ENCODE measurements at regions not wholly inside any gene's neighbourhood (a gene's known extent, or its start where the extent isn't known, plus 50 kb on each side); places are given as distances from the start of the nearest gene placed in this dataset.
"Not testable (repeated sequence)": the region's sequence is repeated elsewhere in the genome, so short reads cannot be mapped to it uniquely, and the experiment has no call there.

DNA sequence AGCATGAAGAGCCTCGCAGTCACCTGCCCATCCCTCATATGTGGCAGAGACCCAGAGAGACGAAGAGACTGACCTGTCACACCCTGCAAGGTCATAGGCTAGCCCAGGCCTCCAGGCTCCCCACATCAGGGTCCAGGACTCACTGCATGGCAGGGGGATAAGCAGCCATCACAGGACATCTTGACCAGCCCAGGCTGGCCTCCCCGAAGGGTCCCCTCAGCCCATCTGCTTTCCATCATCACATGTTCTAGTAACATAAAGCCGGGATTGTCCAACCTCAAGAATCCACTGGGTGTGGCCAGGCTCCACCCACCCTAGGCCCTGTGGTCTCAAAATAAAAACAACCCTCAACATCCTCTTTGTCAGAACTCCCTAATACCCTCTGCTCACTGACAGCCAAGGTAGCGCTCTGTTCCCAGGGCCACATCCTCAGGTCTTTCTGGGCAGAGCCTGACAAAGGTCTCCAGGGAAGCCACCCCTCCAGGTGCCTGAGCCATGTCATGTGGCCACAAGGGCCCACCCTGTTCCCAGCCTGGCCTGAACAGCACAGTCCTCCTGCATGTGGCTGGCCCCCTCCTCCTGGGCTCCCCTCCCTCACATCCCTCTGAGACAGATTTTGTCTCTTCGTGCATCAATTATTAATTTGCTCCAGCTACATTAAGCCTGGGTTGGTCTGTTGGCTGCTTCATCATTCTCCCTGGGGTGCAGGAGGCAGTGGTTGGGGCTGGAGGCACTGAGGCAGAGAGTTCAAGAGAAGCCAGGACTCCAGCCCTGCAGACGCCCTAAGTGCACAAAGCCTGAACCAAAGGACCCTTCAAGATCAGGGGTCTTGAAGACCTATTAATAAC is 131.8 kb upstream of the UNC5B start:
- no peak for DNase-seq (ENCODE audit: low read depth in 4 of 4, low spot score in 2 of 4)

DNA sequence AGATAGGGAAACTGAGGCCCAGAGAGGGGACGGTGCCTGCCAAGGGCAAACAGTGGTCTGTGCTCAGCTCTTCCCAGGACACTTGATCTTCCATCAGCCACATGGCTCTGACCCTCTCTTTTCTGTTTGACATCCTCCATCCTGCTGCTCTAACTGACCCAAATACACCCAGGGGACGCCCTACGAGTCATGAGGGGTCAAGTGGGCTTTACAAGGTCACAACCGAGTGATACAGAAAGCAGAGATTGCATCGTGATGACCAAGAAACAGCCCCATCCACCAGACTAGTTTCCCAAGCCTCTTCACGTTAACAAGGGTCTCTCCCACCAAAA is 131.2 kb upstream of the UNC5B start:
- DNase-seq (ENCODE audit: low read depth in 4 of 4, low spot score in 2 of 4): no peak

DNA sequence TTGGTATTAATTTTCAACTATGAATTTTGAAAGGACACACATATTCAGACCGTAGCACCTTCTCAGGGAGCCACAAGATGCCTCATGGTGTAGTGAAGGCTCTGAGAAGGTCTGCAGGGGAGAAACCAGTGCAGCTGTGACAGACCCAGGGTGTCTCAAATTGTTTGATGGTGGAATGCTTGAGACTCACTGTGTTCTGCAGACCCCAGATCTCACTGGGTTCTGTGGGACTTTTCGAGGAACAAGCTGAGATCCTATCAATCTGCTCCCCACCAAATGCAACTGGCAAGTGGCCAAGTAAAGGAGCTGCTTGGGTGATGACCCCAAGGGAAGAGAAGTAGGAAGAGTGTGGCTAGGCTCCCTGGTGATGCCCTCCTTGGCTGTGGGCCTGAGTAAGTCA is 130.5 kb upstream of the UNC5B start:
- no peak for DNase-seq (ENCODE audit: low read depth in 4 of 4, low spot score in 2 of 4)

DNA sequence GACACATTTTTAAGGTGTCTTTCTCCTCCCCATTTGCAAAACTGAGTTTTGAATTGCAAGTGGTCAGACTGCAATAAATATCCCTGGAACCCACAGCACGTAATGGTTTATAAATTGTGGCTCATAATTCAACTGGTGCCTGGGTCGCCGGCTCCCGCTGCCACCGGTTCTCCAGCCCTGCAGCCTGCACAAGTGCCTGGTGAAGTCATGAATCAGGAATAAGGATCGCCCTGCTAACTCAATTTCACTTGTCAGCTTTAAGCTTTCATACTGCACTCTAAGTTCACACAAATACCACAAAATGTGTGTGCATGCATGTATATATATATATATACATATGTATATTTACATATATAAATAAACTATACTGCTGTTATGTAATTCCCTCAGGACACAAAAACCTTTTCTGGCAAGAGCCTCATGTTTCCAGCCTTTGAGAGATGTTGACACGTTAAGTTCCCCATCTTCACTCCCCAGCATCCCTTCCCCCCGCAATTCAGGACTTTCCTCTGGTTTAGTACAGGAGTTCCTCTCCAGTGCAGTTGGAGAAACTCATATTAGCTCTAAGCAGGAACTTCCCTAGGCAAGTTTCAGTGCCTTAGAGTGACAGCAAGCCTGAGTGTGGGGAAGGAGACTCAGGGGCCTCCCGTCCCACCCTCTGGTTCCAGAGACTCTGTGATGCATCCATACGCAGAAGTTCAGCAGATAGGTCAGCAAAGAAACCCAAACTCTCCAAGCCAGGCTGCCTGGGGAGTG is 129.2 kb upstream of the UNC5B start:
- DNase-seq (ENCODE audit: low read depth in 4 of 4, low spot score in 2 of 4): no peak

DNA sequence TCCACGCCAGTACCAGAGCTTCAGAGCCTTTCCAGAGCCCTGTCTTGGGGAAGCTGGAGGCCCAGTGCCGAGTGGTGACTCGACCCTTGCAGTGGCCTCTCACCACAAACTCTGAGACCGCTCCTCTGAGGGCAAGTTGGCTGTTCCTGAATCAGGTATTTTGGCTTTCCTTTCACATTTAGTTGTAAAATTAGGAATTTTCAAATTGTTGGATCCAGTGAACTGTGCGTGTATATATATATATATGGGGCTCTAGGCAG is 128.7 kb upstream of the UNC5B start:
- no peak for DNase-seq (ENCODE audit: low read depth in 4 of 4, low spot score in 2 of 4)

DNA sequence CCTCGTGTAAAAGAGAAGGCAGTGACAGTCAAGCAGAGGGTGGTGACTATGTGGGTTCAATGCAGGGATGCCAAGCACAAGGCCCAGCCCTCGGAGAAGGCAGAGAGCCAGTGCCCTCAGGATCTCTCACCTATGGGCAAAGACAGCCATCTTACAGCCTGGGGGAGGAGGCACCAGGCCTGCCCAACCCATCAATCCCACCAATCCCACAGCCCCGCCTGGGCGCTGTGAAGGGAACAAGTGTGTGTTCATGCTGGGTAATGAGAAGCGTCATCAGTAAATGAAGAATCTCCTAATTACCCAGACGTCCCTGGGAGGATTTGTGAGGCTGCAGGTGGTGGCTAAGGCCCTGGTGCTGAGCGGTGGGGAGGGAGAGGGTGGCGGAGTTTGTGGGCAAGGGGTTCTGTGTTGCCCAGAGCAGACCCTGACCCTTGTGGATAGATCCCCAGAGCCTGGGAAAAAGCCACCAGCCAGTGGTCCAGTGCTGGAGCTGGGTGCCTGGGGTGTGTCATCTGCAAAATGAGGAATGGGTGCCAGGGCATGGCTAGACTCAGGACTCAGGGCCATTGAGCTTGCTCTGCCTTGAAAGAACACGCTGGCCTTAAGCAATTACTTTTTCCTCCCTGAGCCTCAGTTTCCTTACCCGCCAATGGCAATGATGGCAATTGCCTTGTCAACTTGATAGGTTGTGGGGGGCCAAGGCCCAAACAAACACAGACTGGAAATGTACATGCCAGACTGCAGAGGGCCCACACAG is 128.1 kb upstream of the UNC5B start:
- DNase-seq (ENCODE audit: low read depth in 4 of 4, low spot score in 2 of 4): no peak

DNA sequence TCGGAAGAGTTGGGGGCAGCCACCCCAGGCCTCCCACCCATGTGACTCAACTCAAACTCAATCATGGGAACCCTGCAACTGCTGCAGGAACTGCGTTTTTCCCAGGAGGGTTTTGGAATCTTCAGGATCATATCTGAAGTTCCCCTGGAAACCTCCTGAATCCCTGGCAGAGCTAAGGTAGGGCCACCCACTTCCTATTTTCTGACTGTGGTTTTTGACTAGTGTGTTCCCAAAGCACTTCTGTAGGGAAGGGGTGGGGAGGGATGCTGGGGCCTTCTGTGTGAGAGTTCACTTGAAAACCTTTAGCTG is 127.6 kb upstream of the UNC5B start:
- no peak for DNase-seq (ENCODE audit: low read depth in 4 of 4, low spot score in 2 of 4)

DNA sequence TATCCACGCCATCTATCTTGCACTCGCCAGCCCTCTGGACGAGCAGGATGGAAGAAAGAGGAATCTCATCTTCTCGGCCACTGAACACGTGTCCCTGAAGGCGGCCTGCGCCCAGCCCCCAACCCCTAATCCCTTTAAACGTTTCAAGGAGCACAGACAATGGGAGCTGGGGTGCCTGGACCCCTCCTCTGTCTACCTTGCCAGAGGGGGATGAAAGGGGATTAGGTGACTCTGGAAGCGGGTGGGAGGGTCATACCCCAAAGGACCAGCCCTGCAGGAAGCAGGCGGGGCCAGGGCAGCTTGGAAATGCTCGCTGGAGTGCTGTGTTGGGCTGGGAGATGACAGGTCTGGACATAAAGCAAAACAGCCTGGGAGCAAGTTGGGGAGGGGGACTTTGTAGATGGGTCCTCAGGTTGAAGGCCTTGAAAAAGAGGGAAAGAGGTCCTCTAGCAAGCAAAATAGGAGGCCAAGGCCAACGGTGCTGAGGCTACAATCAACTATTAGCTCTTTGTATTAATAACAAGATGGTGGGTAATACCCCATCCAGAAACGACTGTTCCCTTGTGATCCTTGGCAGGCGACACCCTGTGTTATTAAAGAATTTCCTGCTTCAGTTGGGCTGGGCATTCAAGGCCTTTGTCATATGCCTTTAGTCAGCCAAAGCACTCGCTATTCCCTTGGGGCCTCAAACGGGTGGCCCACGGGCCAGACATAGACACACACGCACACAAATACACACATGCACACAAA is 126.5 kb upstream of the UNC5B start:
- no peak for DNase-seq (ENCODE audit: low read depth in 4 of 4, low spot score in 2 of 4)

DNA sequence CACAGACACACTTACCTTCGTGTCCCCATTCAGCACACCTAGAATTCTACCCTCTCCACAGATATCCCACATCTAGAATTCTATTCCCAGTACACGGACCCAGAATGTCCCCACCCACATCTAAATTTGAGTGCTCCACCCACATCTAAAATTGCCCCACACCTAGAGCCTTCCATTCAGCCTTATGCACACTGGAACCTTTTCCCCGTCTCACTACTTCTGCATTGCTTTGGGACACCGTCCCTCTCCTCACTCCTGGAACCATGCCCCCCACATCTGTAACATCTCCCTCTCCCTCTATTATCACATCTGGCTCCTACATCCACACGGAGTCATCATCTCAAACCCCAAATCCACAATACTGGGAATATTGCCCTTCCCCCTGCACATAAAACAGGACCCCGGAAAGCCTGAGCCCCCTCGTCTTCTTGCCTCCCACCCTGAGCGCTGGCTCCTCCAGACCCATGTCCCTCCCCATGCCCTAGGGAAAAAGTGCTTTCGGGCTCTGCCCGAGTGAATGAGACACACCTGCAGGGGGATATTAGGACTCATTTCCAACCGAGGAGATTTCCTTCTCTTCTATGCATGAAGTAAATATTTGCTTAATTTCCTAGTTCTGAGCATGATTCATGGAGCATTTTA is 125.8 kb upstream of the UNC5B start:
- DNase-seq (ENCODE audit: low read depth in 4 of 4, low spot score in 2 of 4): no peak

DNA sequence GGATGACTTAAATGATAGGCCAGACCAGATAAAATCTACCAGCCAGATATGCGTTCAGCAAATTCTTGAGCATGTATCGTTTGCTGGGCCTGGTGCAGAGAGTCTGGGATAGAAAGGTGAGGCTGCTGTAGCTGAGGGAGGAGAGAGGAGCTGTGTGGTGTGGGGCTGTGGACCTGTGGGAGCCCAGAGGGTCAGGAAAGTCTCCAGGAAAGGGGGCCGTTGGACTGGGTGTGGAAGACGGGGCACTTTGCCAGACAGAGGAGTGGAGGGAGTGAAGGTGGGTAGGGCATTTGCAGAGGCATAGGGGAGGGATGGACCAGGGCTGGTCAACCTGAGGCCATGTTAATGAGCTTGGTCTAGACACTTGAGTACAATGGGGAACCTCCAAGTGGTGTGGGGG is 124.7 kb upstream of the UNC5B start:
- DNase-seq (ENCODE audit: low read depth in 4 of 4, low spot score in 2 of 4): no peak

DNA sequence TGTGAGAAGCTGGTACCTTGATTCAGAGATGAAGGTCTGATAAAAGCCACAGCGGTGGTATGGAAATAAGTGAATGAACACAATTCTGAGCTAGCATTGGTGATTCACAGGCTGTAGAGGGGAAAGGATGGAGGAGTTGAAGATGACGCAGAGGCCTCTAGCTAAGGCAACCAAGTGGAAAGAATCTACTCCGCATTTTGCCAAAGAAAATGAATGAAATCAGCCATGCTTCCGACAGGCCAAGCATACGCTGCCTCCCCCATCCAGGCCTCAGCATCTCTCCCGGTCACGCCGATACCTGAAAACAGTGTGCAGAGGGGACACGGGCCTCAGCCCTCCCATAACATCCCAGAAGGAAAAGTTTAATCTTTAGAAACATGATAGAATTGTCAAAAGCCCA is 124.3 kb upstream of the UNC5B start:
- DNase-seq (ENCODE audit: low read depth in 4 of 4, low spot score in 2 of 4): no peak

DNA sequence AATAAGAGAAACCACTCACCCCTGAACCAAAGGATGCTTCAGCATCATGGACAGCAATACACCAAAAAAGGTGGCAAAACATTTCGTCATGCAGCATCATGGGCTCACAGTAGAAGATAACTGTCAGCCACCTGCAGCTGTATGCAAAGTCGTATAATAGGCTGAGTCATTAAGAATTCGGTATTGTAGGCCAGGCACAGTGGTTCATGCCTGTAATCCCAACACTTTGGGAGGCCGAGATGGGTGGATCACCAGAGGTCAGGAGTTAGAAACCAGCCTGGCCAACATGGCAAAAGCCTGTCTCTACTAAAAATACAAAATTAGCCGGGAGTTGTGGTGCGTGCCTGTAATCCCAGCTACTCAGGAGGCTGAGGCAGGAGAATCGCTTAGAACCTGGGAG is 123.8 kb upstream of the UNC5B start:
- not testable (repeated sequence) for DNase-seq (ENCODE audit: low read depth in 4 of 4, low spot score in 2 of 4)

DNA sequence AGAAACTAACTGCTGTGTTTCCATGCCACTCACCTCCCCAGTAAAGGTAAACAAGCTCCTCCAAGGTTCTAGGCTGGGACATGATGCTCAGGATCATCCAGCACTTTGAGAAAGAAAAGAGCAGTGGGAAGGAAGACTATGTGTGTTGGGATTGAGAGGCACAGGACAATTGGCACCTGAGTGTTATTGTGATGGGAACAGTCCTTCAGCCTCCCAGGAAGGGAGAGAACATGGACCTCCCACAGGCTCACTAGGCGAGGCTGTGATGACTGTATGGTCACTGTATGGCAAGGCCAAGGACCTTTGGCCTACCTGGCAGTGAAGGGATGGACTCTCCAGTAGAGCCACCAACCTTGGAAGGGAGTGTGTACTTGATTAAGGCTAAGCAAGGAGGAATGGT is 123.2 kb upstream of the UNC5B start:
- no peak for DNase-seq (ENCODE audit: low read depth in 4 of 4, low spot score in 2 of 4)

DNA sequence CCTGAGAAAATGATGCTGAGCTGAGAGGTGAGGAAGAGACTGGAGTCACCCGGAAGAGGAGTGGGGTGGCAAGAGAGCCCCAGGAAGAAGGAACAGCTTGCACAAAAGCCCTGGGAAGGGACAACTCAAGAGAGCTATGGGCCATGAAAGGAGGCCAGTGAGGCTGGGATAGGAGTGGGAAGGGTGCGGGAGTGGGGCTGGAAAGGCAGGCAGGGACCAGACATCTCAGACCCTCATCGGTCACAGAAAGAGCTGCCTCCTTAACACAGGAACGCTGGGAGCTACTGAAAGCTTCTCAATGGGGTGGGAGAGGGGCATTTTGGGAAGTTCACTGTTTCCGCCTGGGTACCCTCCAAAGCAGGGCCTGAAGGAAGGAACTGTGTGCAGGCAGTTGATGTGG is 122.0 kb upstream of the UNC5B start:
- no peak for DNase-seq (ENCODE audit: low read depth in 4 of 4, low spot score in 2 of 4)

DNA sequence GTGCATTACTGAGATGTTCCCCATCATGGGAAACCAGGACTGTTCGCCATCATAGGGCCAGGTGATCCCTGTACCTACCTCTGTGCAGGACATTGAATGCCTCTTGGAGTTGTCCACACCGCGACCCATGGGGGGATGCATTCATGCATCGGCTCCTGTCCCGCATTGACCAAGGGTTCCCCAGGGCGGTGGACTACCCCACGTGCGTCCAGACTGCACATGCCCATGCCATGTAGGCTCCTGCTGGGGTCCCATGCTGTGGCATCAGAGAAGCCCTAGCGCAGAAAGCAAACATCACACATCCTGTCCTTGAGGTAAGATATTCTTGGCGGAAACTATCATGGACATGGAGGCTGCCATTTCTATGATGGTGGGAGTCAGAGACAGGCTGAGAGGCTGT is 121.6 kb upstream of the UNC5B start:
- DNase-seq (ENCODE audit: low read depth in 4 of 4, low spot score in 2 of 4): no peak

DNA sequence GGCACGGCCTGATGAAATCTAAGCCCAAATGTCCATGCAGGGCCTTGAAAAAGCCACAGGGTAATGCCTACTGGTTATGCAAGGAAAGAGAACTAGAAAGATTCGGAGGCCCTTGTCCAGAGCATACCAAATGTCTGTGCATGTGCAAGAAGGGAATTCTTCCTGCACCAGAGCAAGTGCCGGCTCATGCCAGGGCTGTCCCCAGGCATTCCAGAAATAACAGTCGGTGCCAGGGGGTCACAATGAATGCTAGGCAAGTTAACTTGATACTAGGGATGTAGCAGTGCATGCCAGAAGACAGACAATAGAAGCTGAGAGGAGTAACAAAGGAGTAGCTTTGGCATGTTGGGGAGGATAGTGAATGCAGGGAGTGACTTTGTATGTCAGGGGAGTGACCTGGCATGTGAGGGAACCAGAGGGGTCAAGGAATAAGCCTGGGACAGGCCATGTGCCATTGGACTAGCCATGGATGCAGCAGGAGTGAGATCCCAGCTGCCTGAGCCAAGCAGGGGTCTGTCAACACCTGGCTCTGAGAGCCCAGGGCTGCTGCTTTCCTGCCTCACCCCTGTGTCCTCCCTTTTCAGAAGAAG is 119.5 kb upstream of the UNC5B start:
- no peak for DNase-seq (ENCODE audit: low read depth in 4 of 4, low spot score in 2 of 4)

DNA sequence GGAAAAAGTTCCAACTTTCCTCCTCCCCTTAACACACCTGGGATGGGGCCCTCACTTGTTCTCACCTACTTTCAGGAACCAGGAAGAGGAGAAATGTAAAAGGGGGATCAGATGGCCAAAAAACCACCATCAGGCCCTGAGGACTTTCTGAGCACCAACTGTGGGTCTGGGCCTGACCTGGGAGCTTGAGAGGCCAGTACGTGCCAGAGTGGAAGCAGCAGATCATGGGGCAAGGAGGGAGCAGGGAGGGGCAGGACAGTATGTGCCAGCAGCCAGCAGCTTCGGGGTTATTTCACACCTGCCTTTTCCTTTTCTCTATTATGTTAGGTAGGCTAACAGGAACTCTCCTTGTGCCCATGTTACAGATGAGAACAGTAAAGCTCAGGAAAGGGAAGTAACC is 118.8 kb upstream of the UNC5B start:
- no peak for DNase-seq (ENCODE audit: low read depth in 4 of 4, low spot score in 2 of 4)

DNA sequence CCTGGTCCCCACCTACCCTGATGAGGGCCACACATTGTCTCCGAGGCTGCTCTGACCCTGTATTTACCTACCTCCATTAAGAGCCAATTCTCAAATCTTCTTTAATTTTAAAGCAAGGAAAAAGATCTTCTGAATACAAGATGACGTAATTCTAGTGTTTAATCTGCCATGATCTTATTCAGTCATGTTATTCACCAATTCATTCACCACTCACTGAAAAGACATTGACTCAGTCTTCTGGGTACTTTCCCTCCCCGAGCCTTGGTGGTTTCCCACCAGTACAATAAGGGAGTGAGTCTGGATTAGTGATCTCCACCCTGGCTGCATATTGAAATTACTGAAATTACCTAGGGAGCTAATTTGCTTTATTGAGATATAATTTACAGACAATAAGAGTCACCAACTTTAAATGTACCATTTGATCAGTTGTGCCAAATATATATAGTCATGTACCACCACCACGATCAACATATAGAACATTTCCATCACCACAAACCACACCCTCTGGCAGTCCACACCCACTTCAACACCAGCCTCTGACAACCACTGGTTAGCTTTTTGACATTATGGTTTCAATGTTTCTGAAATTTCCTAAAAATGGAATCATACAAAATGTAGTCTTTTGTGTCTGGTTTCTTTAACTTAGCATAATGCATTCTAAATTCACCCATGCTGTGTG is 117.5 kb upstream of the UNC5B start:
- DNase-seq (ENCODE audit: low read depth in 4 of 4, low spot score in 2 of 4): no peak

DNA sequence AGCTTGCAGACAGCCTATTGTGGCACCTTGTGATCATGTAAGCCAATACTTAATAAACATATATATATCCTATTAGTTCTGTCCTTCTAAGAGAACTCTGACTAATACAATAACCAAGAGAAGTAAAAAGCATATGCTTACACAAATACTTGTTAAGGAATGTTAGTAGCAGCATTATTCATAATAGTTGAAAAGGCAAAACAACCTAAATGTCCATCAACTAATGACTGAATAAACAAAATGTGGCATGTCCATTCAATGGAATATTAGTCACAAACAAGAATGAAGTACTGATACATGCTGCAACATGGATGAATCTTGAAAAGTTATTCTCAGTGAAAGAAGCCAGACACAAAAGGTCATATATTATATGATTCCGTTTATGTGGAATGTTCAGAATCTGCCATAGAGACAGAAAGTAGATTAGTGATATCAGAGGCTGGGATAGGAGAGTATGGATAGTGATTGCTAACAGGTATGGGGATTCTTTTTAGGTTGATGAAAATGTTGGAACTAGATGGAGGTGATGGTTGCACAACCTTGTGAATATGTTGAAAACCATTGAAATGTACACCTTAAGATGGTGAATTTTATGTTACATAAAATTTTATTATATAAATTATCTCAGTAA is 112.5 kb upstream of the UNC5B start:
- DNase-seq (ENCODE audit: low read depth in 4 of 4, low spot score in 2 of 4): no peak

DNA sequence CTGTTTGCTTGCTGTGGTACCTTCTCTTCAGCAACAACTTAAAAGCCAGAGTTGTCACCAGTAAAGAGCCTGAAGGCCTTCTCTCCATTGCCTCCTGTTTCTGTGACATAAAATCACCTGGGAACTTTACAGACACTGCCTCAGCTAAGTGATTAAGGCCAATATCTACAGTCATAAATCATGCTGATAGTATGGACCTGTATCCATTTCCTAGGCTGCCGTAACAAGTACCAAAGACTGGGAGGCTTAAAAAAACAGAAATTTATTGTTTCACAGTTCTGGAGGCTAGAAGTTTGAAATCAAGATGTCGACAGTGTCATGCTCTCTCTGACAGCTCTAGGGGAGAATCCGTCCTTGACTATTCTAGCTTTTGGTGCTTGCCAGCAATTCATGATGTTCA is 108.4 kb upstream of the UNC5B start:
- DNase-seq (ENCODE audit: low read depth in 4 of 4, low spot score in 2 of 4): no peak
